ENCODE measurements at regions not wholly inside any gene's neighbourhood (a gene's known extent, or its start where the extent isn't known, plus 50 kb on each side); places are given as distances from the start of the nearest gene placed in this dataset.

DNA sequence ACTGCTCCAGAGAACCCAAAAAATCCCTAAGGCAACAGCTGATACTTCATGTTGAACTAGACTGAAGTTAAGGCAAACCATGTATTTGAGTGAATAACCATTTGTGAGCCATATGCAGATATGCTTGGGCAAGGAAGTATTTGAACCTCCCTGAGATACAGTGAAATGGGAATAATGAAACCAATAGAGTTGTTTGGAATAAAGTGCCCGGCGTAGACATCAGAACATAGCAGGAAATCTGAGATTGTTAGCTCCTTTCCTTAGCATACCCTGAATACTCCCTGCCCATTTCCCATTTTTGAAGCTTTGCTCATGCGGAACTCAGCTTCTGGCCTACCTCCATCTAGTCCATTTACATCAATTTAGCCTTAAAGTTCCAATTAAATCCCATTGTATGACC lies 611.9 kb downstream of the EFNA5 start:
- Mint-ChIP-seq H3K4me3 (no peak overlapping the region), H3K27me3 (no peaks in the 10 kb centered on the region), H3K4me1 (no peaks in the 10 kb centered on the region), H3K36me3 (no peaks in the 10 kb centered on the region), H3K27ac (no peak overlapping the region), H3K9me3 (no peaks in the 10 kb centered on the region)
- DNase-seq (ENCODE audit: low spot score in 2 of 2), result no peak
- no peak for ATAC-seq (ENCODE audit: low read depth)

DNA sequence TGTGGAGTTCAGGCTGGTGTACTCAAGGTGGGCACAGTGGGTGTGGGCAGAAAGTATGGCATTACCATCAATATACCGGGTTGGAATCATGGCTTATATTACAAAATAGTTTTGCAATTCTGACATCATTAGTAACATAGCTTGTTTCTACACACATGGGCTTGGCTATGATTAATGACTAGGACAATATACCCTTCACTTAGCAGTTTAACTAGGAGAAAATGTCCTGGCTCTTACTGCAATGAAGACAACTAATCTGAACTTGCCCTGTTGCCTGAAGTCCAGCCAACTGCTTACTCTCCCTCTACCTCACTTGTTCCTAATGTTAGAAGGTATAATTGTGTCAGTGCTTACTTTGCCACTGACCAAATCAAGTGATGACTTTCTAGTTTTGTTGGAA lies 612.5 kb downstream of the EFNA5 start:
- Mint-ChIP-seq H3K4me1 (no peaks in the 10 kb centered on the region), H3K27ac (no peak overlapping the region), H3K36me3 (no peaks in the 10 kb centered on the region), H3K4me3 (no peak overlapping the region), H3K27me3 (no peaks in the 10 kb centered on the region), H3K9me3 (no peaks in the 10 kb centered on the region)
- DNase-seq (ENCODE audit: low spot score in 2 of 2) (no peak), ATAC-seq (ENCODE audit: low read depth) (no peak)

DNA sequence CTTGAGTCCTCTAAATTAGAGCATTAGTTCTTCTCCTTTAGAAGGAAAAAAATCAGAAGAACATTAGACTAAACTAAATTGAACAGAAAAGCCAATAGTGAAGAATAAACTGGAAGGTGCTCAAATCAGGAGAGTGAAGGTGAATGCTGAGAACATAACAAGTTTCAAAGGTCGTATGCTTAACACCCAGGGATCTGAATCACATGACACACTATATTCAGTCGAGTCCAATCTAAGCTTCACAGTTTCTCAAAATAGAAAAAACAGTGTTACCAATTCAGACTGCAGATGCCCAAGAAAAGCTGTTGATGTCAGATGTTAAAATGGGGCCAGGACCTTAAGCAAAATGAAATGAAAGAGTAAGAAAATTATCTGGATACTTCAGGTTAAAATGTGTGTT lies 614.5 kb downstream of the EFNA5 start:
- Mint-ChIP-seq H3K4me3 (no peak overlapping the region), H3K27me3 (no peaks in the 10 kb centered on the region), H3K4me1 (no peaks in the 10 kb centered on the region), H3K9me3 (no peaks in the 10 kb centered on the region), H3K36me3 (no peaks in the 10 kb centered on the region), H3K27ac (no peak overlapping the region)
- ATAC-seq (ENCODE audit: low read depth) (no peak), DNase-seq (ENCODE audit: low spot score in 2 of 2) (no peak)

DNA sequence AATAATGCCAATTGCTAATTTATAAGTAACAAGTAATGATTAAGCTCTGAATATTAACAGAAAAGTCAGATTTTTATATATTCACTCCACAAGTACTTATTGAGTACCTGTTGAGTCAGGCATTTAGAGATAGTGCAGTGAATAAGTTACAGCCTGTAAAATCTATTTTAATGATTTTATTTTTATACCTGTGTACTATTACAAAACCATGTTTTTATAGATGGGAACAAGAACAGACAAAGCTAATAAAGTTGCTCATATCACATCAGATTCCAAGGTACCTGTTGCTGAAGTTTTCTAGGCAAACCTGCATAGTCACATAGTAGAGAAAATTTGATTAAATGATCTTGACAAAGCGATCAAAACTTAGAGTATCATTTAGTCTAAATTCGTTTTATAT lies 623.7 kb downstream of the EFNA5 start:
- no peaks in the 10 kb centered on the region for H3K27me3 Mint-ChIP-seq
- H3K4me1 Mint-ChIP-seq, result no peaks in the 10 kb centered on the region
- no peak overlapping the region for H3K27ac Mint-ChIP-seq
- ATAC-seq (ENCODE audit: low read depth) (no peak), DNase-seq (ENCODE audit: low spot score in 2 of 2) (no peak)
- H3K36me3 Mint-ChIP-seq, result no peaks in the 10 kb centered on the region
- no peak overlapping the region for H3K4me3 Mint-ChIP-seq
- H3K9me3 Mint-ChIP-seq, result no peaks in the 10 kb centered on the region

DNA sequence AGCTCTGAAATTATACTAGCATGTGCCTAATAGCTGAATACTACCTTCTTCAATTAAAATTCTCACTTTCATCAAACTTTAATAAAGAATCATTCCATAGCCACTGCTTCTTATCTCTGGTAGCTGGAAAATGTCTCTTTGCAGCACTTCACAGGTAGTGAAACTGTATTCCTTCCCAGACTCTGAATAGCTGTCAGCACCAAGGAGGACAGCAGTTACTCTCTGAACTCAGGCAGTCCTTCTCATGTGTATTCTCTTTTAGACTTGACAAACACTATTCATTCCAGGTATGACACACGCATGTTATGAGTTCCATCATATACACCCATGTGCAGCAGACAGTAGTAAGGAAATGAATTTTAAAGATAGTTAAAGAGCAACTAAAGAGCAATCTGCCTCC lies 627.1 kb downstream of the EFNA5 start:
- Mint-ChIP-seq H3K27ac (no peak overlapping the region), H3K9me3 (no peaks in the 10 kb centered on the region), H3K4me1 (no peaks in the 10 kb centered on the region), H3K36me3 (no peaks in the 10 kb centered on the region), H3K4me3 (no peak overlapping the region), H3K27me3 (no peaks in the 10 kb centered on the region)
- ATAC-seq (ENCODE audit: low read depth) (no peak), DNase-seq (ENCODE audit: low spot score in 2 of 2) (no peak)

DNA sequence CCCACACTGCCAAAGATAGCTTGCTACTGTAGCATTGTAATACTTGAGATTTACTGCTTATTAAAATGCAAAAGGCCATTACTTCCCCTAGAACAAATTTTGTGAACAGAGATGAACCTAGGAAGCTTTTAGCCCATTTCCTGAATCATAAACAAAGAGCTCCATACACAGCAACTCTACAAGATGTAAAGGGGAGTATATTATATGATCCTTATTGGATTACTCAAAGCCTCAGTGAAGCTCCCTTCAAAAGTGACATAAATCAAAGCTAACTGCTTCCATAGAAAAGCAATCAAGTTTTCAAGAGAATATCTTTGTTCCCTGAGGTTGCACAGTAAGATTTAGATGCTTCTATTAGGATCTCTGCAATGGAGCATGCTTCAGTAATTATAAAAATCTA lies 629.8 kb downstream of the EFNA5 start:
- no peaks in the 10 kb centered on the region for H3K36me3 Mint-ChIP-seq
- no peaks in the 10 kb centered on the region for H3K27me3 Mint-ChIP-seq
- no peak overlapping the region for H3K27ac Mint-ChIP-seq
- ATAC-seq (ENCODE audit: low read depth), result no peak
- no peak overlapping the region for H3K4me3 Mint-ChIP-seq
- peaks cover 7% of the 10 kb centered on the region for H3K9me3 Mint-ChIP-seq
- H3K4me1 Mint-ChIP-seq, result no peaks in the 10 kb centered on the region
- DNase-seq (ENCODE audit: low spot score in 2 of 2), result no peak

DNA sequence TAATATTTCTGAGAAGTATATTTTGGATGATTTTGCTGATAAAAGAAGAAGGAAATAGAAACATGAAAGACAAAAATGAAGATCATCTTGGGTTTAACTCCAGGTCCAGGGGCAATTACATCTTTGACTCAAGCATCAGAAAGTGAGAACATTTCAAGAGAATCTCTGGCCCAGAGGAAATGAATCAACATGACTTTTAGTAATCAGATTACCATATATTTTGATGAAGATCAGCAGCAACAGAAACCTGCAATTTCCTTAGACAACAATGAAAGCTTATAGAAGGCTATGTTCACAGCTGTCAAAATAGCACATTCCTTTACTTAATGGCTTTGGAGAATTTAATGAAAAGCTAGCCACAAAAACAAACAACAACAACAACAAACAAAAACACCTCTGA lies 638.1 kb downstream of the EFNA5 start:
- no peaks in the 10 kb centered on the region for H3K36me3 Mint-ChIP-seq
- DNase-seq (ENCODE audit: low spot score in 2 of 2) (no peak), ATAC-seq (ENCODE audit: low read depth) (no peak)
- H3K27me3 Mint-ChIP-seq, result no peaks in the 10 kb centered on the region
- H3K4me3 Mint-ChIP-seq, result no peak overlapping the region
- no peaks in the 10 kb centered on the region for H3K4me1 Mint-ChIP-seq
- peaks cover 3% of the 10 kb centered on the region for H3K9me3 Mint-ChIP-seq
- no peak overlapping the region for H3K27ac Mint-ChIP-seq

DNA sequence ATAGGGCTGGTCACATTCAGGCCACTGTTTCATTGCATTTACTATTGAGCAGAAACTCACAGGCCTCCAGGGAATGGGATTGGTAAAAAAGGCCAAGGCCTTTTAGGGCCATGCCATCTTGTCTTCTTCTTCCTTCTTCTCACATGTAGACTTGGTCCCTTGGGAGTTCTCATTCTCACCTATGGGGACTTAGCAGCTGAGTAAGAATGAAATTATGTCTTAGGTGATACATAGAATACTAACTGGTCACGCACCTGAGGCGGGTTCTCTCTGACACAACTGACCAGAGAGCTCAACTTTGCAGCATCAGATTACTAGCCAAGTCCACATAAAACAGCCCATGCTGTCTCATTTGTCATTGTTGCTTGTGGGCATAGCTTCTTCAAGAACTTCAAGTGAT lies 641.8 kb downstream of the EFNA5 start:
- no peaks in the 10 kb centered on the region for H3K36me3 Mint-ChIP-seq
- H3K9me3 Mint-ChIP-seq, result no peaks in the 10 kb centered on the region
- ATAC-seq (ENCODE audit: low read depth), result no peak
- H3K27me3 Mint-ChIP-seq, result no peaks in the 10 kb centered on the region
- no peak for DNase-seq (ENCODE audit: low spot score in 2 of 2)
- H3K27ac Mint-ChIP-seq, result no peak overlapping the region
- H3K4me1 Mint-ChIP-seq, result no peaks in the 10 kb centered on the region
- no peak overlapping the region for H3K4me3 Mint-ChIP-seq

DNA sequence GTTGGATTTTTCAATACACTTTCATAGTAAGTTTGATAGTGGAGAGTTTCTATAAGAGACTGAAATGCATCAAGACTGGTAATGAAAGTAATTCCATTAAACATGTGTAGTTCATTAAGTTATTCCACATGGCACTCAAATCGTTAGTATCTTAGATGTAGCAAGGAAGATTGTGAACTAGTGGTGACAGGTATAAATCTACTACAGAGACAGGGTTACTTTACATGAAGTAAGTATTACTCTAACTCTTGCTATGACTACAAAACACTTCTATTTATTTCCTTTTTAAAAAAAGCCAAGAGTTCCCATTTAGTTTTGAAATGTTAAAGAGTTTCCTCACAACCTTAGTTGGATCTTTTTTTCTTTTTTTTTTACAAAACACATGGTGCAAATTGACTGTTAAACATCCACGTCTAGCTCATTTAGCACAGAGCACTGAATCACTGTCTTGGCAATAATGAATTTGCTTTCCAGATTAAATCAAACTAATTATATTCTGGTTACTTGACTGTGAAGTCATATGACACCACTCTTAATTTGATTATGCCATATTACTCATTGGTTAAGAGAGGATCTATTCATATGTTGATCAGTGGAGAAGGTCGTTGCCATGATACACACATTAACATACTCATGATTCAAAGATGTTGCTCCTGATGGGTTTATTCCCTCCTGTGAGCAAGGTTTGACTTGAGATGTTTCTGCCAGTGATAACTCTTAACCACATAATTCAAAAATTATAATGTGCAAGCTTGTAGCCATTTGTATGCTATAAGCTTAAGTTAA lies 644.8 kb downstream of the EFNA5 start:
- Mint-ChIP-seq H3K27ac (no peak overlapping the region), H3K27me3 (no peaks in the 10 kb centered on the region)
- ATAC-seq (ENCODE audit: low read depth), result no peak

DNA sequence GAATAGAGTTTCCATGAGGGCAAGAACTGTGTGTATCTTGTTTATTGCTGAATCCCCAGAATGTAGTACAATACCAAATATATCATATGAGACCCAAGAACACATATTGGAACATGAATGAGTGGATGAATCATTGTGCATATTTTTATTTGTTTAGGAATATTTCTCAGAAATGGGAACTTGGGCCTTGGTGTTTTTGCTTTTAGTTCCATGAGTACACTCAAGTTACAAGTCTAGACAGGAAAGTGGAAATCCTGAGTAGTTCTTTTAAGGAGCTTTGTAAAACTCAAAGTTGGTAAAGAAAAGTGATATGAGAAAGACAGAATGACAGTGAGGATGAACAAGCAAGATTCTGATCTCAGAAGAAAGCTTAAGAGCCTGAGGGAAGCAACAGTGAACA lies 647.0 kb downstream of the EFNA5 start:
- no peaks in the 10 kb centered on the region for H3K36me3 Mint-ChIP-seq

More for the DNA sequence above, 644.8 kb downstream of the EFNA5 start:
- no peaks in the 10 kb centered on the region for H3K36me3 Mint-ChIP-seq
- H3K9me3 Mint-ChIP-seq, result no peaks in the 10 kb centered on the region
- no peak for DNase-seq (ENCODE audit: low spot score in 2 of 2)
- H3K4me3 Mint-ChIP-seq, result no peak overlapping the region
- H3K4me1 Mint-ChIP-seq, result no peaks in the 10 kb centered on the region

DNA sequence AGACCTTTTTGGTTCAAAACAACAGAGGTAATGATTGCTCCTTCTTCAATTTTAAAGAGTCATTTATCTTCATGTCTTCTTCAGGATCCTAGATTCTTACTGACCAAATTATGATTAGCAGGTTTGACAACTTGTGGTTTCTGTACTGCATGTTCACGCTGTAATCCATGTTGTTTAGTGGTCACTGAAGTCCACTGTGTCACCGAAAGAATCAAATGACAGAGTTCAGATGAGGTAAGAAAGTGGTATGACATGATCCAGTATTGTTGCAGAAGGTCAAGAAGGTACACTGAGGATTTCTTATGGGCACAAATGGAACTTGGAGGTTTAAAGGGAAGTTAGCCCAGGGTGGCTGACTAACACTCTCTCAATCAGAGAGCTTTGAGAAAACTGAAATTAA lies 649.2 kb downstream of the EFNA5 start:
- ATAC-seq (ENCODE audit: low read depth) (no peak), DNase-seq (ENCODE audit: low spot score in 2 of 2) (no peak)
- Mint-ChIP-seq H3K36me3 (no peaks in the 10 kb centered on the region), H3K4me3 (no peak overlapping the region), H3K4me1 (no peaks in the 10 kb centered on the region), H3K9me3 (peaks cover 2% of the 10 kb centered on the region), H3K27me3 (no peaks in the 10 kb centered on the region), H3K27ac (no peak overlapping the region)

More for the DNA sequence above, 647.0 kb downstream of the EFNA5 start:
- H3K4me1 Mint-ChIP-seq, result no peaks in the 10 kb centered on the region
- no peak overlapping the region for H3K27ac Mint-ChIP-seq
- ATAC-seq (ENCODE audit: low read depth) (no peak), DNase-seq (ENCODE audit: low spot score in 2 of 2) (no peak)
- no peaks in the 10 kb centered on the region for H3K9me3 Mint-ChIP-seq
- H3K4me3 Mint-ChIP-seq, result no peak overlapping the region
- H3K27me3 Mint-ChIP-seq, result no peaks in the 10 kb centered on the region

DNA sequence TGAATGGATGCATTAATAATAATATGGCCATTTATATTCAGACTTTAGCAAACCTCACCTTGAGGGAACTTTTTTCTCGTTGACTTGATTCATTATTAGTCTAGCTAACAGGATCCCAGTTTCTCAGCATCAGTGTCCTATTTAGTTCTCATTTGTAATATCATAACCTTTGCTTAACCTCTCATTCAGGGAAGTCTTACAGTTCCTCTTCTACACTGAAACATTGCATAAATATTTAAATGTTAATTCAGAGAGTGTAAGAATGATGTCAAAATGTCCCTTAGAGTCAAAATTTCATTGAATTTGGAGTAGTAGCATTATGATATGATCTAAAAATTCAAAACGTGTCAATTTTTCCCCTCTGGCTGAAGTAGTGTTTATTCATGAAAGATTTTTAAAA lies 650.1 kb downstream of the EFNA5 start:
- H3K36me3 Mint-ChIP-seq, result no peaks in the 10 kb centered on the region

DNA sequence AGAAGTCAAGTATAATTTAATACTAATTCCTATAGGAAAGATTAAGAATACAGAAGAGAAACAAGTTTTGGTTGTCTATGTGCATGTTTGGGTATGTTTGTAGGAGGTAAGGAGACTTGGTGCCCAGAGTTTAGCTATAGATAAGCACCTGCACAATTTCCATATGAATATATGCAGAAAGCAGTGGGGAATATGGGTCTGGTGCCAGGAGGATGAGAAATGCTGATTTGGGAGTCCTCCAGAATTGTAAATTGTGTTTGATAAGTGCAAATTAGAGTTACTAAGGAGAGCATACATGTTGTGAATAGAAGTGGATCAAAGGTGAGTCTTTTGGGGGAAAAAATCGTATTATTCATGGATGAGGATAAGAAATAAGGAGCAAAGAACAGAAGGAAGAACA lies 653.1 kb downstream of the EFNA5 start:
- ATAC-seq (ENCODE audit: low read depth) (no peak), DNase-seq (ENCODE audit: low spot score in 2 of 2) (no peak)
- Mint-ChIP-seq H3K27me3 (no peaks in the 10 kb centered on the region), H3K9me3 (peaks cover 2% of the 10 kb centered on the region), H3K4me1 (no peaks in the 10 kb centered on the region), H3K4me3 (no peak overlapping the region), H3K36me3 (no peaks in the 10 kb centered on the region), H3K27ac (no peak overlapping the region)

More for the DNA sequence above, 650.1 kb downstream of the EFNA5 start:
- H3K27ac Mint-ChIP-seq, result no peak overlapping the region
- DNase-seq (ENCODE audit: low spot score in 2 of 2) (no peak), ATAC-seq (ENCODE audit: low read depth) (no peak)
- no peaks in the 10 kb centered on the region for H3K27me3 Mint-ChIP-seq
- no peaks in the 10 kb centered on the region for H3K4me1 Mint-ChIP-seq
- no peak overlapping the region for H3K4me3 Mint-ChIP-seq
- peaks cover 2% of the 10 kb centered on the region for H3K9me3 Mint-ChIP-seq

DNA sequence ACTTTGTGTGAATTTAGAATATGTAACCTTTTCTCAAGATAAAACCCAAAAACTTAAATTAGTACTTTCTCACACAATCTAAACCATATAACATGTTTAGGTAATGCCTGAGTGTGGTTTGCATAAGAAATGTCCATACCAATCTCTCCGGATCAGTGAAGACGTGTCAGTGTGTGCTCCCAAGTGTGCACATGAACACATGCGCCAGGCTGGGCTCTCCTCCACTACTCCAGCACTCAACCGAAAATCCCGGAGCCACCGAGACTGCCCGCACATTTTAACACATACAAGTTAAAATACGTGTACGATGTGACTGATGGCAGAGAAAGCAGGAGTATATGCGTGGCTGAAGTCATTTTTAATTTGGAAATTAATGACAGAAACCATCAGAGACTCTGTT lies 658.4 kb downstream of the EFNA5 start:
- H3K4me3 Mint-ChIP-seq, result no peak overlapping the region
- no peaks in the 10 kb centered on the region for H3K4me1 Mint-ChIP-seq
- no peaks in the 10 kb centered on the region for H3K27me3 Mint-ChIP-seq
- ATAC-seq (ENCODE audit: low read depth) (no peak), DNase-seq (ENCODE audit: low spot score in 2 of 2) (no peak)
- H3K36me3 Mint-ChIP-seq, result no peaks in the 10 kb centered on the region
- H3K9me3 Mint-ChIP-seq, result peaks cover 2% of the 10 kb centered on the region
- no peak overlapping the region for H3K27ac Mint-ChIP-seq

DNA sequence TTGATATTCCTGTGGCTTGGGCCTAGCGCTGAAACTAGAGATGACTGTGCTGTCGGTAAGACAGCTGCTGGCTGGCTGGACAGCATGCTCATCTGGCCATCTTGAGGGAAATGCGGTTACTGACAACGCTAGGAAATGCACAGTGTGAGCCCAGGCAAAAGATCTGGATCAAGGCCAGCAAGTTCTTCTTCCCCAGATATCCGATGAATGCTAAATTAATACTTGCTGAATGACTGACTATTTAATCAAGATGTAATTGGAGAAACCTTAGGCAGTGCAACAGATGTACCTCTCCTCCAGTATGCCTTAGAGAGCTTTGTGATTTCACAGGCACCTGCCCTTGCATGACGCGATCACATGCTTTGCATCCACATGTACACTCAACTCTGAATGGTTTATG lies 659.1 kb downstream of the EFNA5 start:
- no peaks in the 10 kb centered on the region for H3K36me3 Mint-ChIP-seq
- no peaks in the 10 kb centered on the region for H3K4me1 Mint-ChIP-seq
- H3K9me3 Mint-ChIP-seq, result peaks cover 2% of the 10 kb centered on the region
- H3K27me3 Mint-ChIP-seq, result no peaks in the 10 kb centered on the region
- ATAC-seq (ENCODE audit: low read depth) (no peak), DNase-seq (ENCODE audit: low spot score in 2 of 2) (no peak)
- no peak overlapping the region for H3K27ac Mint-ChIP-seq
- no peak overlapping the region for H3K4me3 Mint-ChIP-seq
